Activated CD8-positive, alpha-beta memory T cell treated with anti-CD3 and anti-CD28 coated beads, Interleukin-2, amount 50 U/mL, for 1 hour (primary cell): ENCODE measurements at regions not wholly inside any gene's neighbourhood (a gene's known extent, or its start where the extent isn't known, plus 50 kb on each side); places are given as distances from the start of the nearest gene placed in this dataset.

Source experiments
- DNase-seq: peaks from one replicate; pipeline ENCODE4 v3.0.0-alpha.2; 2020; ENCODE audit errors: extremely low read depth

- no peak for DNase-seq
These were observed 893.8 kb upstream of the CELF4 start for GRCh38 chr18:38459131-38459994.

- DNase-seq, result no peak
These were observed 893.1 kb upstream of the CELF4 start for GRCh38 chr18:38458698-38459097.

- no peak for DNase-seq
These were observed 890.7 kb upstream of the CELF4 start for GRCh38 chr18:38456253-38456652.

GRCh38 chr18:38454764-38455469 is 889.3 kb upstream of the CELF4 start:
- DNase-seq, result no peak

- no peak for DNase-seq
These were observed 888.3 kb upstream of the CELF4 start for GRCh38 chr18:38453880-38454279.

GRCh38 chr18:38450876-38451275 is 885.3 kb upstream of the CELF4 start:
- no peak for DNase-seq

GRCh38 chr18:38445804-38446145 is 880.2 kb upstream of the CELF4 start:
- no peak for DNase-seq

- no peak for DNase-seq
These were observed 879.6 kb upstream of the CELF4 start for GRCh38 chr18:38444971-38445803.

- no peak for DNase-seq
These were observed 862.1 kb upstream of the CELF4 start for GRCh38 chr18:38427736-38428135.

GRCh38 chr18:38427234-38427633 is 861.6 kb upstream of the CELF4 start:
- no peak for DNase-seq

- DNase-seq, result no peak
These were observed 856.4 kb upstream of the CELF4 start for GRCh38 chr18:38421872-38422615.

GRCh38 chr18:38421021-38421420 is 855.4 kb upstream of the CELF4 start:
- no peak for DNase-seq

- no peak for DNase-seq
These were observed 855.0 kb upstream of the CELF4 start for GRCh38 chr18:38420611-38421010.

GRCh38 chr18:38415811-38416210 is 850.2 kb upstream of the CELF4 start:
- DNase-seq, result no peak

- DNase-seq, result no peak
These were observed 847.6 kb upstream of the CELF4 start for GRCh38 chr18:38413193-38413592.

- DNase-seq, result no peak
These were observed 841.0 kb upstream of the CELF4 start for GRCh38 chr18:38406607-38407006.

GRCh38 chr18:38402509-38402908 is 836.9 kb upstream of the CELF4 start:
- DNase-seq, result no peak

GRCh38 chr18:38397094-38397493 is 831.5 kb upstream of the CELF4 start:
- DNase-seq, result no peak

- no peak for DNase-seq
These were observed 820.5 kb upstream of the CELF4 start for GRCh38 chr18:38386146-38386545.

GRCh38 chr18:38369772-38370690 is 804.4 kb upstream of the CELF4 start:
- DNase-seq, result no peak

- no peak for DNase-seq
These were observed 803.3 kb upstream of the CELF4 start for GRCh38 chr18:38368886-38369285.
